HEK293 (cell line): ENCODE measurements at regions not wholly inside any gene's neighbourhood (a gene's known extent, or its start where the extent isn't known, plus 50 kb on each side); places are given as distances from the start of the nearest gene placed in this dataset.

Experiments used
- CTCF ChIA-PET: fragments of 350-600 bp; formaldehyde crosslinking; extraction: SDS; loops from one replicate; lab custom pipeline; 2021; ENCODE audit warnings: antibody characterized with exemption; lab: Yijun Ruan, JAX
- POLR2A ChIA-PET: fragments of 300-600 bp; formaldehyde crosslinking; extraction: SDS; loops from one replicate; lab custom pipeline; 2020; ENCODE audit warnings: antibody characterized with exemption, inconsistent platforms; lab: Yijun Ruan, JAX
- H3K27ac ChIP-seq: fragments of 200-500 bp; sonication (Bioruptor generic); 2 replicates; pipeline ENCODE4 v1.5.1; 2014; ENCODE audit warnings: low read depth, low read length, control low read depth, inconsistent platforms; ENCODE audit errors: extremely low read depth
- H3K36me3 ChIP-seq, 2 experiments: fragments of 200-500 bp in 1 of 2; sonication (Bioruptor generic) in 1 of 2; 1 replicate in 1 of 2; 2 replicates in 1 of 2; pipeline ENCODE4 v1.5.1; 2014 to 2017; ENCODE audit warnings: inconsistent platforms in 2 of 2, low read length in 2 of 2; ENCODE audit not compliant: control insufficient read depth in 2 of 2, insufficient read depth in 1 of 2
- H3K4me1 ChIP-seq: fragments of 200-500 bp; sonication (Bioruptor generic); 2 replicates; pipeline ENCODE4 v1.5.1; 2014; ENCODE audit warnings: mild to moderate bottlenecking, low read length, inconsistent platforms; ENCODE audit not compliant: control insufficient read depth, insufficient read depth
- H3K4me3 ChIP-seq: 2 replicates; pipeline ENCODE4 v1.5.1; 2011; ENCODE audit warnings: low read depth, mild to moderate bottlenecking, control low read depth, low read length, moderate library complexity
- H3K9me3 ChIP-seq: fragments of 200-500 bp; sonication (Bioruptor generic); 2 replicates; pipeline ENCODE4 v1.5.1; 2014; ENCODE audit warnings: low read depth, low read length, inconsistent platforms; ENCODE audit not compliant: control insufficient read depth, insufficient read depth
- GLI4 ChIP-seq: fragments of 450-650 bp; formaldehyde crosslinking; IDR thresholded peaks from 2 replicates; pipeline ENCODE4 v1.5.1; 2016; ENCODE audit warnings: missing biosample characterization, missing genetic modification characterization
- GLIS2 ChIP-seq: fragments of 450-650 bp; formaldehyde crosslinking; IDR thresholded peaks from 2 replicates; pipeline ENCODE4 v1.5.1; 2016; ENCODE audit warnings: missing biosample characterization, missing genetic modification characterization
- HOXA7 ChIP-seq: sonication (generic); formaldehyde crosslinking; IDR thresholded peaks from 2 replicates; pipeline ENCODE4 v1.8.1; 2022; ENCODE audit warnings: missing genetic modification reagents, borderline replicate concordance
- KLF16 ChIP-seq: fragments of 450-650 bp; formaldehyde crosslinking; IDR thresholded peaks from 2 replicates; pipeline ENCODE4 v1.5.1; 2017; ENCODE audit warnings: missing biosample characterization, missing genetic modification characterization
- PRDM6 ChIP-seq: fragments of 450-650 bp; formaldehyde crosslinking; IDR thresholded peaks from 2 replicates; pipeline ENCODE4 v1.5.1; 2017; ENCODE audit warnings: missing biosample characterization, missing genetic modification characterization
- SCRT1 ChIP-seq: fragments of 450-650 bp; formaldehyde crosslinking; IDR thresholded peaks from 2 replicates; pipeline ENCODE4 v1.5.1; 2016; ENCODE audit warnings: missing biosample characterization, missing genetic modification characterization, borderline replicate concordance
- ZEB2 ChIP-seq: fragments of 450-650 bp; formaldehyde crosslinking; IDR thresholded peaks from 2 replicates; pipeline ENCODE4 v1.5.1; 2016; ENCODE audit warnings: missing biosample characterization, missing genetic modification characterization
- ZFP3 ChIP-seq: fragments of 450-650 bp; formaldehyde crosslinking; IDR thresholded peaks from 2 replicates; pipeline ENCODE4 v1.5.1; 2016; ENCODE audit warnings: low read depth, missing biosample characterization, missing genetic modification characterization
- ZFP37 ChIP-seq: fragments of 450-650 bp; formaldehyde crosslinking; IDR thresholded peaks from 2 replicates; pipeline ENCODE4 v1.5.1; 2016; ENCODE audit warnings: missing biosample characterization, missing genetic modification characterization
- ZNF112 ChIP-seq: fragments of 450-650 bp; formaldehyde crosslinking; IDR thresholded peaks from 2 replicates; pipeline ENCODE4 v1.5.0; 2017; ENCODE audit warnings: missing biosample characterization, missing genetic modification characterization
- ZNF140 ChIP-seq: fragments of 450-650 bp; formaldehyde crosslinking; IDR thresholded peaks from 2 replicates; pipeline ENCODE4 v1.5.1; 2016; ENCODE audit warnings: missing biosample characterization, missing genetic modification characterization
- ZNF18 ChIP-seq: fragments of 450-650 bp; formaldehyde crosslinking; IDR thresholded peaks from 2 replicates; pipeline ENCODE4 v1.5.1; 2016; ENCODE audit warnings: missing biosample characterization, missing genetic modification characterization
- ZNF223 ChIP-seq: fragments of 450-650 bp; formaldehyde crosslinking; IDR thresholded peaks from 2 replicates; pipeline ENCODE4 v1.5.1; 2016; ENCODE audit warnings: missing biosample characterization, missing genetic modification characterization
- ZNF394 ChIP-seq: fragments of 450-650 bp; formaldehyde crosslinking; IDR thresholded peaks from 2 replicates; pipeline ENCODE4 v1.5.1; 2016; ENCODE audit warnings: missing biosample characterization, missing genetic modification characterization, mild to moderate bottlenecking, moderate library complexity, borderline replicate concordance
- ZNF449 ChIP-seq: fragments of 450-650 bp; formaldehyde crosslinking; IDR thresholded peaks from 2 replicates; pipeline ENCODE4 v1.5.1; 2017; ENCODE audit warnings: missing biosample characterization, mild to moderate bottlenecking, missing genetic modification characterization, moderate library complexity
- ZNF521 ChIP-seq: fragments of 450-650 bp; formaldehyde crosslinking; IDR thresholded peaks from 2 replicates; pipeline ENCODE4 v1.5.1; 2017; ENCODE audit warnings: missing biosample characterization, mild to moderate bottlenecking, missing genetic modification characterization
- ZNF555 ChIP-seq: fragments of 450-650 bp; formaldehyde crosslinking; conservative IDR thresholded peaks from 2 replicates; pipeline ENCODE4 v1.5.1; 2017; ENCODE audit warnings: missing biosample characterization, mild to moderate bottlenecking, missing genetic modification characterization, inconsistent platforms
- ZNF585B ChIP-seq: fragments of 450-650 bp; formaldehyde crosslinking; IDR thresholded peaks from 2 replicates; pipeline ENCODE4 v1.5.1; 2016; ENCODE audit warnings: missing biosample characterization, missing genetic modification characterization
- ZNF626 ChIP-seq: fragments of 450-650 bp; sonication (Bioruptor Pico); formaldehyde crosslinking; IDR thresholded peaks from 2 replicates; pipeline ENCODE4 v1.5.1; 2018; ENCODE audit warnings: missing biosample characterization, missing genetic modification characterization, inconsistent platforms
- ZNF645 ChIP-seq: fragments of 450-650 bp; formaldehyde crosslinking; IDR thresholded peaks from 2 replicates; pipeline ENCODE4; 2016; ENCODE audit warnings: missing biosample characterization, missing genetic modification characterization
- ZNF658 ChIP-seq: fragments of 450-650 bp; formaldehyde crosslinking; IDR thresholded peaks from 2 replicates; pipeline ENCODE4; 2016; ENCODE audit warnings: missing biosample characterization, missing genetic modification characterization
- ZNF670 ChIP-seq: fragments of 450-650 bp; formaldehyde crosslinking; IDR thresholded peaks from 2 replicates; pipeline ENCODE4 v1.5.1; 2016; ENCODE audit warnings: missing biosample characterization, missing genetic modification characterization, low read depth

DNA sequence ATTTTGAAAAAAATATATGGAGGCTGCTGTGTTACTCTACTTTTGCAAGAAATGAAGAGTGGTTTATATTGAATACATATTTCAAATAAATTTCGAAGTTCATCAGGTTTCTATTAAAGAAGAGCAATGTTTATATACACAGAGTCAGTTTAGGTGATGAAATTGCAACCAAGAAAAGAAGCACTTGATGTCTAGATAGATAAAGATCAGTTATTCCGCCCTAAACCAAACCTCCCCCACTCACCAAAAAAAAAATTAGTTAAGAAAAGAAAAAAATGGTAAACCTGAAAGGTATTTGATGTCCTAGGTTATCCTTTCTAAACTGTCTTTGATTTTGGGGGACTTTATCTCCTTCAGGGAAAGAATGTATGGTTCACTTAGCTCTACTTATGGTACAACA lies 111.8 kb downstream of the SKIDA1 start (continued):
- TF ChIP-seq ZNF670 (no peak), ZNF585B (tag by site-specific recombination) (no peak)

GRCh38 chr10:21413268-21413667 lies 112.2 kb downstream of the SKIDA1 start:
- Histone ChIP-seq H3K4me1 (no peaks in the 10 kb centered on the region), H3K9me3 (no peaks in the 10 kb centered on the region), H3K36me3 (no peaks in the 10 kb centered on the region), H3K4me3 (no peak overlapping the region), H3K27ac (no peak overlapping the region)
- TF ChIP-seq ZNF555 (tag by site-specific recombination) (no peak), ZEB2 (tag by site-specific recombination) (no peak), GLI4 (tag by site-specific recombination) (no peak), GLIS2 (tag by site-specific recombination) (no peak), ZNF223 (no peak), KLF16 (tag by site-specific recombination) (no peak), ZFP3 (tag by site-specific recombination) (no peak), ZNF658 (no peak), ZNF18 (no peak), PRDM6 (no peak), ZFP37 (tag by site-specific recombination) (no peak), ZNF112 (no peak), ZNF626 (tag by site-specific recombination) (no peak), ZNF449 (no peak), ZNF140 (tag by site-specific recombination) (no peak), ZNF521 (tag by site-specific recombination) (no peak)
- ChIA-PET POLR2A (no interaction called here), CTCF (interaction anchor here (1.3 kb wide), 1 partner anchor 134 kb away, joined by 3 read pairs; no protein-coding TSS in a partner anchor)

DNA sequence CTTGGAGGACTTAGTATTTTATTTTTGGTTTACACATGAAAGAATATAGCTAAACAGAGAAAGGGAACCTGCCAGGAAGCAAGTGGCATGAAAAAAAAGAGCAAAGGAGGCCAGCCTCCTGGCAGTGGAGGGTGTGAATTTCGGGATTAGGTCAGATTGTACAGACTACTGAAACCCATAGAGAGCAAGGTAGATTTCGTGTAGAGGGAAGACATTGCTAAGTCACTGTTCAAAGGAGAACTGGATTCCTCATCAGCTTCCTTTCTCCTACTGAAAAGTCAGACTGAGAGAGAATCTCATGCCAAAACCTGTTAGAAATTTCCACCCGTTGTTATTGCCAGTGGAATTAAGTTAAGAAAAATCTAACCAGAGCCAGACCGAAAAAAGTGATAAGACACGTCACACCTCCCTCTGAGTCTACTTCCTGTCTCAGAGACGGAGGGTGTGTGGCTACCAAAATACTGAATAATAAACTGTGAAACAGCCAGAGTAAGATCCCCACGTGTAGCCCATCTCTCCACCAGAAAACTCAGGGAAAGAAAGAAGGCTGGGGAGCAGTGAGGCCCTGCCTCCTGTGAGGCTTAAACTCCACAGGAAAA lies 118.8 kb downstream of the SKIDA1 start:
- H3K4me1 ChIP-seq = peaks cover 16% of the 10 kb centered on the region
- H3K36me3 ChIP-seq = no peaks in the 10 kb centered on the region
- H3K27ac ChIP-seq = no peak overlapping the region
- no peak overlapping the region for H3K4me3 ChIP-seq
- TF ChIP-seq ZNF645 (tag by site-specific recombination) = no peak
- no peak for TF ChIP-seq ZNF394
- no peak for TF ChIP-seq SCRT1 (tag by site-specific recombination)
- TF ChIP-seq HOXA7 (CRISPR knock-in tag) = no peak
- TF ChIP-seq, all 188 proteins: peak for 0
- ChIA-PET CTCF (interaction anchor here (0.7 kb wide), 1 partner anchor 13 kb away, joined by 3 read pairs; no protein-coding TSS in a partner anchor), POLR2A (no interaction called here)
- no peaks in the 10 kb centered on the region for H3K9me3 ChIP-seq
